RWPE2 (cell line): ENCODE measurements at regions not wholly inside any gene's neighbourhood (a gene's known extent, or its start where the extent isn't known, plus 50 kb on each side); places are given as distances from the start of the nearest gene placed in this dataset.
"Not testable (repeated sequence)": the region's sequence is repeated elsewhere in the genome, so short reads cannot be mapped to it uniquely, and the experiment has no call there.

Experiments used
- ATAC-seq: fragments of 200-7000 bp; cut with Tn5 transposase; 3 replicates; pipeline ENCODE4 v1.9.1; 2021; ENCODE audit warnings: low read depth
- DNase-seq: peaks from one replicate; pipeline ENCODE4 v3.0.0-alpha.2; 2020; ENCODE audit warnings: low spot score
- H3K27ac ChIP-seq: fragments of 450-650 bp; 2 replicates; pipeline ENCODE4 v1.5.1; 2017; ENCODE audit warnings: mild to moderate bottlenecking; ENCODE audit not compliant: poor library complexity, severe bottlenecking
- H3K27me3 ChIP-seq: fragments of 250-450 bp; sonication (Bioruptor Pico); 2 replicates; pipeline ENCODE4 v1.5.1; 2021; ENCODE audit warnings: mild to moderate bottlenecking, moderate library complexity; ENCODE audit not compliant: insufficient read depth, poor library complexity, severe bottlenecking
- H3K36me3 ChIP-seq: fragments of 250-450 bp; sonication (Bioruptor Pico); 2 replicates; pipeline ENCODE4 v1.5.1; 2020; ENCODE audit warnings: low read depth, mild to moderate bottlenecking, moderate library complexity
- H3K4me1 ChIP-seq: fragments of 250-450 bp; sonication (Bioruptor Pico); 2 replicates; pipeline ENCODE4 v1.5.1; 2021; ENCODE audit warnings: mild to moderate bottlenecking, moderate library complexity; ENCODE audit not compliant: insufficient read depth, poor library complexity, severe bottlenecking
- H3K4me3 ChIP-seq: fragments of 250-450 bp; sonication (Bioruptor Pico); 2 replicates; pipeline ENCODE4 v1.5.1; 2021; ENCODE audit warnings: mild to moderate bottlenecking, moderate library complexity; ENCODE audit not compliant: severe bottlenecking
- H3K9me3 ChIP-seq: fragments of 250-450 bp; sonication (Bioruptor Pico); 2 replicates; pipeline ENCODE4 v1.5.1; 2021; ENCODE audit warnings: mild to moderate bottlenecking, moderate library complexity; ENCODE audit not compliant: severe bottlenecking
- TF ChIP-seq, protein P1 (sequence below): fragments of 450-650 bp; IDR thresholded peaks from one replicate; pipeline ENCODE4 v1.5.1; 2017; ENCODE audit warnings: mild to moderate bottlenecking, moderate library complexity; ENCODE audit not compliant: poor library complexity, severe bottlenecking

DNA sequence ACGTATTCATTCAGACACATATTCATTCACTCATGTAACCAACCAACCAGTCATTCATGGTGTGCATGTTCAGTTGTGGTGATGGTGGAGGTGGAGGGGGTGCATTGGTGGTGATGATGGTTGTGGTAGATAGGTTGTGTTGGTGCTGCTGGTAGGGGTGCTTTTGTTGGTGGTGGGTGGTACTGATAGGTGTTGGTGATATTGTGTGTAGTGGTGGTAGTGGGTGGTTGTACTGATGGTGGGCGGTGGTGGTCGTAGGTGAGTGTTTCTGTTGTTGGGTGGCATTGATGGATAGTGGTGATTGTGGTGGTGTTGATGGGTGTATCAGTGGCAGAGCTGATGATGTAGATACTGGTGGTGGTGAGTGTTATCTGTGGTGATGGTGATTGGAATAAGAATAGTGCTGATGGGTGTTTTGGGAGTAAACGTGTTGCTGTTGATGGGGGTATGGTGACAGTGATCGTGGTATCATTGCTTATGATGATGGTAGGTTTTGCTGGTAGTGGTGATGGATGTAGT lies 59.8 kb upstream of the SHB start:
- DNase-seq (no peak), ATAC-seq (no peak)
- Histone ChIP-seq H3K27ac (no peak overlapping the region), H3K9me3 (no peaks in the 10 kb centered on the region), H3K4me3 (no peak overlapping the region), H3K27me3 (no peaks in the 10 kb centered on the region), H3K4me1 (peaks cover 12% of the 10 kb centered on the region), H3K36me3 (no peaks in the 10 kb centered on the region)
- TF ChIP-seq, protein P1, sequence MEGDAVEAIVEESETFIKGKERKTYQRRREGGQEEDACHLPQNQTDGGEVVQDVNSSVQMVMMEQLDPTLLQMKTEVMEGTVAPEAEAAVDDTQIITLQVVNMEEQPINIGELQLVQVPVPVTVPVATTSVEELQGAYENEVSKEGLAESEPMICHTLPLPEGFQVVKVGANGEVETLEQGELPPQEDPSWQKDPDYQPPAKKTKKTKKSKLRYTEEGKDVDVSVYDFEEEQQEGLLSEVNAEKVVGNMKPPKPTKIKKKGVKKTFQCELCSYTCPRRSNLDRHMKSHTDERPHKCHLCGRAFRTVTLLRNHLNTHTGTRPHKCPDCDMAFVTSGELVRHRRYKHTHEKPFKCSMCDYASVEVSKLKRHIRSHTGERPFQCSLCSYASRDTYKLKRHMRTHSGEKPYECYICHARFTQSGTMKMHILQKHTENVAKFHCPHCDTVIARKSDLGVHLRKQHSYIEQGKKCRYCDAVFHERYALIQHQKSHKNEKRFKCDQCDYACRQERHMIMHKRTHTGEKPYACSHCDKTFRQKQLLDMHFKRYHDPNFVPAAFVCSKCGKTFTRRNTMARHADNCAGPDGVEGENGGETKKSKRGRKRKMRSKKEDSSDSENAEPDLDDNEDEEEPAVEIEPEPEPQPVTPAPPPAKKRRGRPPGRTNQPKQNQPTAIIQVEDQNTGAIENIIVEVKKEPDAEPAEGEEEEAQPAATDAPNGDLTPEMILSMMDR, result no peak

DNA sequence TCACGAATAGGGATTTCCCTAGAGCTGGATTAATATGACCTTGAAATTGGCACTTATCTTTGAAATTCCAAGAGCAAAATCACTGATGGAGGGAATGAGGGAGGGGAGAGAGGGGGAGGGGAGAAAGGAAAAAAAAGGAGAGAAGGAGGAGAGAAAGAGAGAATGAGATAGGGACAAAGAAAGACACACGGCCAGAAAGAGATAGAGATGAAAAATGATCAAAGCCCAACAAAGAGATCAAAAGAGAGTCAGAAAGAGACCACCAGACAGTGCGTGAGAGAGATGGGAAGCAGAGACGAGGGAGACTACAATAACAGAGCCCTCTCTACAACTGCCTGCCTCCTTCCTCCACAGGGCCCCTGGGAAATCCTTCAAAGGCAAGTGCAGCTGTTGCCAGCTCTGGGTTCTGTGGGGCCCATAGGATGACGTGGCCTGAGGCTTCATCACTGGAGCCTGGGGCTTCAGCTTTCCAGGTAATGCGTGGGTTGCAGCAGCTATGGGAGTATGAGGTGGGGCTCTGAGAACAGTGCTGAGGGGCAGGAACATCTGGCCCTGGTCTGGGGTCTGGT lies 58.3 kb upstream of the SHB start:
- TF ChIP-seq, protein P1, result no peak
- H3K27me3 ChIP-seq, result no peaks in the 10 kb centered on the region
- no peak overlapping the region for H3K4me3 ChIP-seq
- H3K27ac ChIP-seq, result no peak overlapping the region
- ATAC-seq (no peak), DNase-seq (no peak)
- no peaks in the 10 kb centered on the region for H3K9me3 ChIP-seq
- peaks cover 12% of the 10 kb centered on the region for H3K4me1 ChIP-seq
- no peaks in the 10 kb centered on the region for H3K36me3 ChIP-seq

DNA sequence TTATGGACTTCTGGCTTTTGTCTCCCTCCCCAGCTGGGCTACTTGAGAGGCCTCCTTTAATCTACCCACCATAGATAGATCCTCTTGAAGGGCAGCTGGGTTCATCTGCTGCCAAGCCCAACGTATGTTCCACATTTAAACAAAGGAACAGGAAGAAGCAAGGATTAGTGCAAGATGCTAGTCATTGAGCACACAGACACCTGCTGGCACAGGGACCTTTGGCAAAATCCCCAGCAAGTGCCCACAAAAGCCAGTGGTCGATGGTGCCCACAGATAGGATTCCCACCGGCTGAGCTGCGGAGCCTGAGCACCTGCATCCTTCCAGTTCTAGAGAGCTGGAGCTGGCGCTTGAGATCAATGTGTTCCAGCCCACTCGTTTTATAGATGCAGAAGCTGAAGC lies 57.7 kb upstream of the SHB start:
- no peaks in the 10 kb centered on the region for H3K27me3 ChIP-seq
- H3K4me1 ChIP-seq, result peaks cover 12% of the 10 kb centered on the region
- ATAC-seq, result no peak
- no peak overlapping the region for H3K27ac ChIP-seq
- H3K9me3 ChIP-seq, result no peaks in the 10 kb centered on the region
- TF ChIP-seq, protein P1, result no peak
- no peak overlapping the region for H3K4me3 ChIP-seq
- H3K36me3 ChIP-seq, result no peaks in the 10 kb centered on the region
- no peak for DNase-seq

DNA sequence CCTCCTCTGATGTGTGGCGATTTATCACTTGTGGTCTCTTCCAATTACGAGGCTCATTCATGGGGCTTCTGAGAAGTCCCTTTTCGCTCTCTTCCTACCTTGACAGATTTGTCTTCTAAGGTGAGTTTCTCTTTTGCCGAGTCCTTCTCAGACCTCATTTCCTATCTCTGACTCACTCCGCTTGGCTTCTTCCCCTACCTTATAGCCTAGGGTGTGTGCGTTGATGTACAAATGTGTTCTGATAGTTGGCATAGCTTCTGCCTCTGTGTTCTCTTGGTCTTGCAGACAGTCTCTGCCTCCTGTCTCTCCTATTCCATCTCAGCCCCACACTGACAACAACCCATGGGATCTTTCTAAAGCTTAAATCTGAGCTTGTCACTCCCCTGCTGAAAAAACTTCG lies 56.9 kb upstream of the SHB start:
- peaks cover 12% of the 10 kb centered on the region for H3K4me1 ChIP-seq
- no peaks in the 10 kb centered on the region for H3K27me3 ChIP-seq
- H3K27ac ChIP-seq, result peak overlapping the region; percentile 8
- DNase-seq (no peak), ATAC-seq (peak; percentile 97)
- H3K4me3 ChIP-seq, result no peak overlapping the region
- no peaks in the 10 kb centered on the region for H3K9me3 ChIP-seq
- no peaks in the 10 kb centered on the region for H3K36me3 ChIP-seq
- TF ChIP-seq, protein P1, result no peak

DNA sequence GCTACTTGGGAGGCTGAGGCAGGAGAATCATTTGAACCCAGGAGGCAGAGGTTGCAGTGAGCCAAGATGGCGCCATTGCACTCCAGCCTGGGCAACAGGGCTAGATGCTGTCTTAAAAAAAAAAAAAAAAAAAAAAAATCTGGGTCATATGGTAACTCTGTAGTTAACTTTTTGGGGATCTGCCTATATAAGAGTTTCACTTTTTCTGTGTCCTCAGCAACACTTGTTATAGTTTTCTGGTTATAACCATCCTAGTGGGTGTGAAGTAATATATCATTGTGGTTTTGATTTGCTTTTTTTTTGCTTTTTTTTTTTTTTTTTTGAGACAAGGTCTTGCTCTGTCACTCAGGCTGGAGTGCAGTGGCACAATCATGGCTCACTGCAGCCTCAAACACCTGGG lies 54.3 kb upstream of the SHB start:
- H3K36me3 ChIP-seq, H3K9me3 ChIP-seq, H3K27ac ChIP-seq, H3K27me3 ChIP-seq, H3K4me3 ChIP-seq, ATAC-seq, DNase-seq: not testable (repeated sequence)
- peaks cover 12% of the 10 kb centered on the region for H3K4me1 ChIP-seq
